ENCODE measurements at regions not wholly inside any gene's neighbourhood (a gene's known extent, or its start where the extent isn't known, plus 50 kb on each side); places are given as distances from the start of the nearest gene placed in this dataset.

GRCh38 chr18:67650686-67651385, 134.3 kb upstream of the DSEL start:
- no peak overlapping the region for H2AK5ac ChIP-seq (ENCODE audit: low read depth, low read length)
- no peaks in the 10 kb centered on the region for H3K23me2 ChIP-seq (ENCODE audit: low read depth, low read length)
- POLR2A ChIA-PET (ENCODE audit: partially characterized antibody), result no interaction called here
- 0 out of 4 replicates have a peak, but pooled peaks cover 0 to 3% of the 10 kb centered on the region in 2 experiments for H3K9me3 ChIP-seq (ENCODE audit: insufficient read depth in 2 of 2, low read depth in 1 of 2, low read length in 1 of 2)
- no peak overlapping the region; a peak in 1 of 8 replicates for H3K4me3 ChIP-seq (ENCODE audit: extremely low read depth in 1 of 4, insufficient read depth in 2 of 4, low read depth in 3 of 4, low read length in 4 of 4)
- H4K5ac ChIP-seq (ENCODE audit: insufficient read length, low read depth, low read length), result no peak overlapping the region
- peak overlapping the region; percentile 98 for H2AFZ ChIP-seq (ENCODE audit: low read length)
- H3K27ac ChIP-seq (ENCODE audit: low read depth, low read length), result no peak overlapping the region
- no peak overlapping the region for H3K56ac ChIP-seq (replicated peaks; ENCODE audit: insufficient read length, low read depth, low read length)
- H2BK120ac ChIP-seq (replicated peaks; ENCODE audit: low read depth, low read length), result no peak overlapping the region
- no peaks in the 10 kb centered on the region for H3K79me2 ChIP-seq (ENCODE audit: control insufficient read depth in 1 of 2, insufficient read depth in 2 of 2, low read length in 2 of 2)
- H3K4me2 ChIP-seq (ENCODE audit: insufficient read depth in 1 of 2, low read depth in 2 of 2, low read length in 2 of 2), result no peak overlapping the region
- H2BK15ac ChIP-seq (ENCODE audit: low read length), result no peak overlapping the region
- no peak for TF ChIP-seq KDM5A (IDR thresholded peaks at IDR 0.05; ENCODE audit: low read length)
- no peak for TF ChIP-seq GTF2F1 (IDR thresholded peaks at IDR 0.05; ENCODE audit: borderline replicate concordance, low read depth, low read length)
- no peak for TF ChIP-seq FOSL1 (IDR thresholded peaks at IDR 0.05; ENCODE audit: insufficient read depth, low read depth, low read length)
- TF ChIP-seq KDM1A (IDR thresholded peaks at IDR 0.05; ENCODE audit: borderline replicate concordance, low read length), result no peak
- TF ChIP-seq GABPA (IDR thresholded peaks at IDR 0.05; ENCODE audit: borderline replicate concordance, insufficient read depth, low read length), result no peak
- TF ChIP-seq NANOG (IDR thresholded peaks at IDR 0.05; ENCODE audit: insufficient read depth, low read depth, low read length, poor library complexity, severe bottlenecking), result no peak
- no peak for TF ChIP-seq RXRA (IDR thresholded peaks at IDR 0.05; ENCODE audit: insufficient read depth, low read depth, low read length)
- TF ChIP-seq SUZ12 (IDR thresholded peaks at IDR 0.05; ENCODE audit: low read length), result no peak
- no peak for TF ChIP-seq SIRT6 (IDR thresholded peaks at IDR 0.05; ENCODE audit: low read length)
- no peak for TF ChIP-seq ATF2 (IDR thresholded peaks at IDR 0.05; ENCODE audit: low read length)
- TF ChIP-seq CBX8 (IDR thresholded peaks at IDR 0.05; ENCODE audit: borderline replicate concordance, low read depth, low read length), result no peak
- H3K23ac ChIP-seq (ENCODE audit: insufficient read length), result no peak overlapping the region
- H3K36me3 ChIP-seq (ENCODE audit: control insufficient read depth in 2 of 4, insufficient read depth in 4 of 4, low read length in 3 of 4), result no peaks in the 10 kb centered on the region
- H3K27me3 ChIP-seq (replicated peaks in 1 of 4; ENCODE audit: control insufficient read depth in 3 of 4, extremely low read depth in 1 of 4, insufficient read depth in 3 of 4, low read length in 3 of 4), result no peaks in the 10 kb centered on the region
- FAIRE-seq (no peak), DNase-seq (ENCODE audit: low read depth in 1 of 2, low spot score in 2 of 2) (no peak)
- no peak overlapping the region for H4K91ac ChIP-seq (replicated peaks; ENCODE audit: insufficient read length, low read length)
- H3K18ac ChIP-seq (ENCODE audit: extremely low read depth, low read length), result no peak overlapping the region
- H3K14ac ChIP-seq (ENCODE audit: insufficient read length), result no peak overlapping the region
- H3K79me1 ChIP-seq (ENCODE audit: low read depth, low read length), result no peaks in the 10 kb centered on the region
- H2BK20ac ChIP-seq (ENCODE audit: low read length), result no peak overlapping the region
- no peak overlapping the region for H4K8ac ChIP-seq (ENCODE audit: extremely low read depth, insufficient read depth, low read length)
- no peaks in the 10 kb centered on the region for H3K4me1 ChIP-seq (replicated peaks in 1 of 4; ENCODE audit: control insufficient read depth in 3 of 4, insufficient read depth in 4 of 4, low read length in 3 of 4)
- 90% methylated on average over 6 of the region's 6 CpGs; no CpG with 5 or more reads in 1 of the 2 experiments for WGBS, 2 experiments (ENCODE audit: extremely low coverage in 1 of 2, insufficient coverage in 1 of 2, insufficient read length in 1 of 2, insufficient replicate concordance in 2 of 2, low coverage in 1 of 2, low lambda C conversion rate in 2 of 2, missing lambda C conversion rate in 1 of 2)
- H2BK5ac ChIP-seq (ENCODE audit: low read depth, low read length), result no peak overlapping the region
- H4K20me1 ChIP-seq (replicated peaks in 1 of 2; ENCODE audit: control insufficient read depth in 1 of 2, insufficient read depth in 2 of 2, low read length in 2 of 2), result no peaks in the 10 kb centered on the region
- H3K9ac ChIP-seq (replicated peaks in 1 of 4; ENCODE audit: extremely low read depth in 1 of 4, low read depth in 3 of 4, low read length in 3 of 4), result no peak overlapping the region
- no peak overlapping the region for H2BK12ac ChIP-seq (ENCODE audit: low read depth, low read length)
- no peak overlapping the region for H3K4ac ChIP-seq (replicated peaks; ENCODE audit: insufficient read length, low read depth, low read length)
- CTCF ChIA-PET (ENCODE audit: partially characterized antibody), result no interaction called here
